ENCODE measurements at regions not wholly inside any gene's neighbourhood (a gene's known extent, or its start where the extent isn't known, plus 50 kb on each side); places are given as distances from the start of the nearest gene placed in this dataset.

DNA sequence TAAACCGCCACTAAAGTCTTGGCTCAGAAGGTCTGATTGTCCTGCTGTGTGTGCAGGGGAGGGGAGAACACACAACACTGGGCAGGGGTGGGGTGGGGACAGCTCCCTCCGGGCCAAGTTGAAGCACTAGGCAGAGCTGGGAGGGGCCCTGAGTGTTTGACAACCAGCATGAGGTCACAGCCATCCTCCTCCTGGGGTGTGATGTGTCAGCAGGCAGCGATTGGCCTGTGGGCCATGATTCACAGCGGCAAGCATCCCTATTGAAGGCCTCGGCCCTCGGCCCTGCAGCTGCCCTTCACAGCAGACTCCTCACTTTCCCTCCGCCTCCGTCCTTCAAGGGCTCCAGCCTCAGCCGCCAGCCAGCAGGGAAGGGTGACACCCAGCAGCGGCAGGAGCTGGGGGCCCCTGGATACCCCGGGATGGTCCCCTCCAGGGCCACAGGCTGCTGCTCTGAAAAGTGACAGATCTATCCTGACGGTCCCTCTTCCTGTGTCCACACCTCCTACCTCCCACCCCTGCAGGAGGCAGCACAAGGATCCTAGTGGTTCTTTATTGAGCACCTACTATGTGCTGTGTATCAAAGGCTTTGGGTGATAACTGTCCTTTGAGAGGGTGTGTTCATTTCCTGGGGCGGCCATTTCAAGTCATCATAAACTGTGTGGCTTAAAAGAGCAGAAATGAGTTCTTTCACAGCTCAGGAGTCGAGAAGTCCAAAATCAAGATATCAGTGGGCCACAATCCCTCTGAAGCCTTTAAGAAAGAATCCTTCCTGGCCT lies 66.0 kb upstream of the SLC25A33 start (continued):
- TF ChIP-seq, protein P1, sequence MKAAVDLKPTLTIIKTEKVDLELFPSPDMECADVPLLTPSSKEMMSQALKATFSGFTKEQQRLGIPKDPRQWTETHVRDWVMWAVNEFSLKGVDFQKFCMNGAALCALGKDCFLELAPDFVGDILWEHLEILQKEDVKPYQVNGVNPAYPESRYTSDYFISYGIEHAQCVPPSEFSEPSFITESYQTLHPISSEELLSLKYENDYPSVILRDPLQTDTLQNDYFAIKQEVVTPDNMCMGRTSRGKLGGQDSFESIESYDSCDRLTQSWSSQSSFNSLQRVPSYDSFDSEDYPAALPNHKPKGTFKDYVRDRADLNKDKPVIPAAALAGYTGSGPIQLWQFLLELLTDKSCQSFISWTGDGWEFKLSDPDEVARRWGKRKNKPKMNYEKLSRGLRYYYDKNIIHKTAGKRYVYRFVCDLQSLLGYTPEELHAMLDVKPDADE (IDR thresholded peaks at IDR 0.05) = no peak
- no peak for TF ChIP-seq EZH2 (IDR thresholded peaks at IDR 0.05; ENCODE audit: low read depth, unreplicated experiment)
- no peak for TF ChIP-seq ZNF114 (CRISPR knock-in tag; IDR thresholded peaks at IDR 0.05)
- no peak for TF ChIP-seq JUNB (IDR thresholded peaks at IDR 0.05; ENCODE audit: unreplicated experiment)
- no peak for TF ChIP-seq STAT1 (IDR thresholded peaks at IDR 0.05; ENCODE audit: unreplicated experiment)
- no peak for TF ChIP-seq NANOG (IDR thresholded peaks at IDR 0.05; ENCODE audit: borderline replicate concordance)
- TF ChIP-seq, protein P2, sequence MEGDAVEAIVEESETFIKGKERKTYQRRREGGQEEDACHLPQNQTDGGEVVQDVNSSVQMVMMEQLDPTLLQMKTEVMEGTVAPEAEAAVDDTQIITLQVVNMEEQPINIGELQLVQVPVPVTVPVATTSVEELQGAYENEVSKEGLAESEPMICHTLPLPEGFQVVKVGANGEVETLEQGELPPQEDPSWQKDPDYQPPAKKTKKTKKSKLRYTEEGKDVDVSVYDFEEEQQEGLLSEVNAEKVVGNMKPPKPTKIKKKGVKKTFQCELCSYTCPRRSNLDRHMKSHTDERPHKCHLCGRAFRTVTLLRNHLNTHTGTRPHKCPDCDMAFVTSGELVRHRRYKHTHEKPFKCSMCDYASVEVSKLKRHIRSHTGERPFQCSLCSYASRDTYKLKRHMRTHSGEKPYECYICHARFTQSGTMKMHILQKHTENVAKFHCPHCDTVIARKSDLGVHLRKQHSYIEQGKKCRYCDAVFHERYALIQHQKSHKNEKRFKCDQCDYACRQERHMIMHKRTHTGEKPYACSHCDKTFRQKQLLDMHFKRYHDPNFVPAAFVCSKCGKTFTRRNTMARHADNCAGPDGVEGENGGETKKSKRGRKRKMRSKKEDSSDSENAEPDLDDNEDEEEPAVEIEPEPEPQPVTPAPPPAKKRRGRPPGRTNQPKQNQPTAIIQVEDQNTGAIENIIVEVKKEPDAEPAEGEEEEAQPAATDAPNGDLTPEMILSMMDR (conservative IDR thresholded peaks at IDR 0.05; ENCODE audit: low read depth in 2 of 2) = no peak
- TF ChIP-seq EZH2phosphoT487 (IDR thresholded peaks at IDR 0.05; ENCODE audit: unreplicated experiment) = no peak
- TF ChIP-seq, protein P3, sequence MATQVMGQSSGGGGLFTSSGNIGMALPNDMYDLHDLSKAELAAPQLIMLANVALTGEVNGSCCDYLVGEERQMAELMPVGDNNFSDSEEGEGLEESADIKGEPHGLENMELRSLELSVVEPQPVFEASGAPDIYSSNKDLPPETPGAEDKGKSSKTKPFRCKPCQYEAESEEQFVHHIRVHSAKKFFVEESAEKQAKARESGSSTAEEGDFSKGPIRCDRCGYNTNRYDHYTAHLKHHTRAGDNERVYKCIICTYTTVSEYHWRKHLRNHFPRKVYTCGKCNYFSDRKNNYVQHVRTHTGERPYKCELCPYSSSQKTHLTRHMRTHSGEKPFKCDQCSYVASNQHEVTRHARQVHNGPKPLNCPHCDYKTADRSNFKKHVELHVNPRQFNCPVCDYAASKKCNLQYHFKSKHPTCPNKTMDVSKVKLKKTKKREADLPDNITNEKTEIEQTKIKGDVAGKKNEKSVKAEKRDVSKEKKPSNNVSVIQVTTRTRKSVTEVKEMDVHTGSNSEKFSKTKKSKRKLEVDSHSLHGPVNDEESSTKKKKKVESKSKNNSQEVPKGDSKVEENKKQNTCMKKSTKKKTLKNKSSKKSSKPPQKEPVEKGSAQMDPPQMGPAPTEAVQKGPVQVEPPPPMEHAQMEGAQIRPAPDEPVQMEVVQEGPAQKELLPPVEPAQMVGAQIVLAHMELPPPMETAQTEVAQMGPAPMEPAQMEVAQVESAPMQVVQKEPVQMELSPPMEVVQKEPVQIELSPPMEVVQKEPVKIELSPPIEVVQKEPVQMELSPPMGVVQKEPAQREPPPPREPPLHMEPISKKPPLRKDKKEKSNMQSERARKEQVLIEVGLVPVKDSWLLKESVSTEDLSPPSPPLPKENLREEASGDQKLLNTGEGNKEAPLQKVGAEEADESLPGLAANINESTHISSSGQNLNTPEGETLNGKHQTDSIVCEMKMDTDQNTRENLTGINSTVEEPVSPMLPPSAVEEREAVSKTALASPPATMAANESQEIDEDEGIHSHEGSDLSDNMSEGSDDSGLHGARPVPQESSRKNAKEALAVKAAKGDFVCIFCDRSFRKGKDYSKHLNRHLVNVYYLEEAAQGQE (IDR thresholded peaks at IDR 0.05; ENCODE audit: unreplicated experiment) = no peak
- TF ChIP-seq CREB1 (CRISPR knock-in tag; IDR thresholded peaks at IDR 0.05; ENCODE audit: low read depth) = no peak
- TF ChIP-seq ZNF331 (CRISPR knock-in tag; IDR thresholded peaks at IDR 0.05; ENCODE audit: low read depth) = no peak
- no peak for TF ChIP-seq POLR2AphosphoS5 (IDR thresholded peaks at IDR 0.05; ENCODE audit: low read depth)

All from GM23338 (cell line).